Sigmoid colon (tissue), 4 donors: ENCODE measurements at regions not wholly inside any gene's neighbourhood (a gene's known extent, or its start where the extent isn't known, plus 50 kb on each side); places are given as distances from the start of the nearest gene placed in this dataset.

Experiments used
- EP300 ChIP-seq, 4 donors: sonication (generic); formaldehyde crosslinking; IDR thresholded peaks; one replicate each; pipeline ENCODE4 v1.6.1; 2017; ENCODE audit warnings: antibody characterized with exemption in 4 of 4
- TF ChIP-seq, protein P1 (sequence below), 4 experiments: fragments of 450-650 bp in 3 of 4; fragments of 200-600 bp in 1 of 4; IDR thresholded peaks; one replicate each; pipeline ENCODE4 v1.5.1; 2016 to 2019; ENCODE audit warnings: antibody characterized with exemption in 4 of 4, mild to moderate bottlenecking in 3 of 4, moderate library complexity in 2 of 4

DNA sequence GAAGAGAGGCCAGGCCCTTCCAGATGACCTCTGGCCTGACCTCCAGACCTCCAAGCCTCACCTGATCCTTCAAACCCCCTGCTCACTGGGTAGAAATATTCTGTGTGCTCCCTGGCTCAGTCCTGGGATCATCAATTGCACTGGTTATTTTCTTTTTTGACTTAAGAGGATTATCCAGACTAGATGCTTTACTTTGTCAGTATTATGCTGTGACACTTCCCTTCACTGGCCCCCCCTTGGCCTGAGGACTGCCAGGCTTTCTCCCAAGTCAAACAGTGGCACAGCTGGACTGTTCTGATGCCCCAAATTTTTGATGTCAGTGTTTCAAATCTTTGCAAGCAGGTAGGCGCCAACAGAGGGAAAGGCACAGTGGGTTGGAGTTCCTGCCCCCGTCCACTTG is 156.3 kb upstream of the SKOR2 start:
- no peak for TF ChIP-seq EP300 (IDR thresholded peaks at IDR 0.05)
- TF ChIP-seq, protein P1, sequence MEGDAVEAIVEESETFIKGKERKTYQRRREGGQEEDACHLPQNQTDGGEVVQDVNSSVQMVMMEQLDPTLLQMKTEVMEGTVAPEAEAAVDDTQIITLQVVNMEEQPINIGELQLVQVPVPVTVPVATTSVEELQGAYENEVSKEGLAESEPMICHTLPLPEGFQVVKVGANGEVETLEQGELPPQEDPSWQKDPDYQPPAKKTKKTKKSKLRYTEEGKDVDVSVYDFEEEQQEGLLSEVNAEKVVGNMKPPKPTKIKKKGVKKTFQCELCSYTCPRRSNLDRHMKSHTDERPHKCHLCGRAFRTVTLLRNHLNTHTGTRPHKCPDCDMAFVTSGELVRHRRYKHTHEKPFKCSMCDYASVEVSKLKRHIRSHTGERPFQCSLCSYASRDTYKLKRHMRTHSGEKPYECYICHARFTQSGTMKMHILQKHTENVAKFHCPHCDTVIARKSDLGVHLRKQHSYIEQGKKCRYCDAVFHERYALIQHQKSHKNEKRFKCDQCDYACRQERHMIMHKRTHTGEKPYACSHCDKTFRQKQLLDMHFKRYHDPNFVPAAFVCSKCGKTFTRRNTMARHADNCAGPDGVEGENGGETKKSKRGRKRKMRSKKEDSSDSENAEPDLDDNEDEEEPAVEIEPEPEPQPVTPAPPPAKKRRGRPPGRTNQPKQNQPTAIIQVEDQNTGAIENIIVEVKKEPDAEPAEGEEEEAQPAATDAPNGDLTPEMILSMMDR (IDR thresholded peaks at IDR 0.05) = no peak
